OCI-LY7 (cell line): ENCODE measurements at regions not wholly inside any gene's neighbourhood (a gene's known extent, or its start where the extent isn't known, plus 50 kb on each side); places are given as distances from the start of the nearest gene placed in this dataset.

ENCODE experiments used
- BruUV-seq: library from RNA; stranded (reverse); fragments of 400-500 nt; replicated peaks from 2 replicates; lab custom pipeline; 2021; lab: Mats Ljungman, UMichigan
- CTCF ChIA-PET: fragments of 300-600 bp; sonication (Branson Sonifier 250); formaldehyde crosslinking; loops from one replicate; lab custom pipeline; 2022; ENCODE audit warnings: antibody characterized with exemption; ENCODE audit not compliant: unreplicated experiment; lab: Charles Lee
- POLR2A ChIA-PET: fragments of 300-600 bp; sonication (Branson Sonifier 250); formaldehyde crosslinking; loops from one replicate; lab custom pipeline; 2022; ENCODE audit warnings: antibody characterized with exemption; lab: Charles Lee
- DNase-seq: peaks from one replicate; pipeline ENCODE4 v3.0.0-alpha.2; 2015; ENCODE audit warnings: low spot score
- H2AFZ ChIP-seq: fragments of 200-600 bp; sonication (generic), shearing (Covaris generic); 2 replicates; pipeline ENCODE4 v1.6.1; 2014; ENCODE audit warnings: mild to moderate bottlenecking, antibody characterized with exemption, low read length, moderate library complexity
- H3K27ac ChIP-seq: fragments of 200-600 bp; sonication (generic); 2 replicates; pipeline ENCODE4 v1.5.1; 2014; ENCODE audit warnings: mixed run types, low read depth, mild to moderate bottlenecking, moderate library complexity, low read length, inconsistent platforms; ENCODE audit not compliant: poor library complexity, severe bottlenecking
- H3K36me3 ChIP-seq: fragments of 200-600 bp; sonication (generic); 2 replicates; pipeline ENCODE4 v1.6.1; 2014; ENCODE audit warnings: mild to moderate bottlenecking, antibody characterized with exemption, low read length, moderate library complexity, mixed read lengths; ENCODE audit not compliant: insufficient read depth
- H3K4me1 ChIP-seq: fragments of 200-600 bp; sonication (generic); 2 replicates; pipeline ENCODE4 v1.5.1; 2014; ENCODE audit warnings: mild to moderate bottlenecking, low read length; ENCODE audit not compliant: insufficient read depth, poor library complexity, severe bottlenecking
- H3K4me2 ChIP-seq: fragments of 200-600 bp; sonication (generic); 2 replicates; pipeline ENCODE4 v1.6.1; 2014; ENCODE audit warnings: mild to moderate bottlenecking, low read length
- H3K4me3 ChIP-seq: fragments of 200-600 bp; sonication (generic); 2 replicates; pipeline ENCODE4 v1.5.1; 2014; ENCODE audit warnings: mild to moderate bottlenecking, low read depth, low read length; ENCODE audit not compliant: poor library complexity, severe bottlenecking
- H3K79me2 ChIP-seq: fragments of 200-600 bp; sonication (generic); 2 replicates; pipeline ENCODE4 v1.6.1; 2016; ENCODE audit warnings: low read depth, mild to moderate bottlenecking, low read length, moderate library complexity, mixed read lengths; ENCODE audit not compliant: insufficient read depth
- H3K9me2 ChIP-seq: fragments of 200-600 bp; sonication (generic); 2 replicates; pipeline ENCODE4 v1.6.1; 2016; ENCODE audit warnings: mild to moderate bottlenecking, low read length, mixed read lengths; ENCODE audit not compliant: insufficient read depth
- H3K9me3 ChIP-seq: fragments of 200-600 bp; sonication (generic); 2 replicates; pipeline ENCODE4 v1.6.1; 2014; ENCODE audit warnings: mild to moderate bottlenecking, mixed run types, low read length, mixed read lengths
- H4K20me1 ChIP-seq: fragments of 200-600 bp; sonication (generic); 2 replicates; pipeline ENCODE4 v1.6.1; 2014; ENCODE audit warnings: mild to moderate bottlenecking, antibody characterized with exemption, low read length, moderate library complexity, mixed read lengths; ENCODE audit not compliant: insufficient read depth
- CTCF ChIP-seq: fragments of 200-600 bp; sonication (generic); conservative IDR thresholded peaks from 2 replicates; pipeline ENCODE4 v1.5.1; 2014; ENCODE audit warnings: mild to moderate bottlenecking, antibody characterized with exemption, low read length, moderate library complexity, mixed read lengths
- EZH2phosphoT487 ChIP-seq: fragments of 200-600 bp; sonication (generic); IDR thresholded peaks from 2 replicates; pipeline ENCODE4 v1.6.1; 2018; ENCODE audit warnings: low read depth, borderline replicate concordance, mild to moderate bottlenecking, mixed run types, antibody characterized with exemption, low read length, moderate library complexity, mixed read lengths
- intact Hi-C: fragments of 100-400 bp; cut with micrococcal nuclease; formaldehyde crosslinking; loops from one replicate; pipeline ENCODE4 v1.10.0; 2022; ENCODE audit not compliant: unreplicated experiment

- no peaks in the 10 kb centered on the region for H3K9me2 ChIP-seq
- DNase-seq: no peak
- POLR2A ChIA-PET: interaction anchor here (0.5 kb wide), 1 partner anchor 110 kb away, joined by 3 read pairs; no protein-coding TSS in a partner anchor
- CTCF ChIA-PET: no interaction called here
- no peaks in the 10 kb centered on the region for H3K4me1 ChIP-seq
- intact Hi-C loops: no loop called here
- no TSS peak for BruUV-seq
- no peak for TF ChIP-seq CTCF
- no peak for TF ChIP-seq EZH2phosphoT487
- no peak overlapping the region for H3K4me3 ChIP-seq
- no peaks in the 10 kb centered on the region for H3K79me2 ChIP-seq
- no peaks in the 10 kb centered on the region for H3K36me3 ChIP-seq
- no peak overlapping the region for H2AFZ ChIP-seq
- no peaks in the 10 kb centered on the region for H3K9me3 ChIP-seq
- H3K27ac ChIP-seq: no peak overlapping the region
- H3K4me2 ChIP-seq: no peak overlapping the region
- H4K20me1 ChIP-seq: no peaks in the 10 kb centered on the region
Measured at GRCh38 chr20:40314278-40314677, 374.8 kb downstream of the MAFB start.

GRCh38 chr20:40313730-40314129 is 375.3 kb downstream of the MAFB start:
- no peak overlapping the region for H3K4me3 ChIP-seq
- TF ChIP-seq CTCF: no peak
- TF ChIP-seq EZH2phosphoT487: no peak
- POLR2A ChIA-PET: interaction anchor here (0.6 kb wide), 1 partner anchor 552 kb away, joined by 3 read pairs; no protein-coding TSS in a partner anchor

DNA sequence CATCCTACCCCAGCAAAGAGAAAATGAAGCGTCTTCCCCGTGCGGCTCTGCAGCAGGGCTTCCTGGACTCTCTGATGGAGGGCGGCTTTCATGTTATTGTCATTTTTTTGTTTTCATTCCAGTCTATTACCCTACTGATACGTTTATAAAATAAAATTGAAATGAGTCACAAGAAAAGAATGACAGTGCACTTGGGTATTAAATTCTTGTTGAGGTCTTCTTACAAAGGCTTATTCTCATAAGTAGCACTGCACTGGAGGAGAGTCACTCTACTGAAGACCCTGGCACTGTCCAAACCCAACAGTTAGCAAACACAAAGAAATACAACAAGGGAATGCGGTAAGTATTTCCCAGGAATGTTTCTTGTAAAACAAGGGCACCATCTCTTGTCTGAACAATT is 379.3 kb downstream of the MAFB start:
- TF ChIP-seq EZH2phosphoT487 (no peak), CTCF (no peak)
- H3K4me2 ChIP-seq: no peak overlapping the region
- H3K79me2 ChIP-seq: no peaks in the 10 kb centered on the region
- H3K27ac ChIP-seq: no peak overlapping the region
- no peaks in the 10 kb centered on the region for H3K36me3 ChIP-seq
- CTCF ChIA-PET: no interaction called here
- no TSS peak for BruUV-seq
- POLR2A ChIA-PET: no interaction called here
- H4K20me1 ChIP-seq: no peaks in the 10 kb centered on the region
- DNase-seq: no peak
- intact Hi-C loops: no loop called here
- no peaks in the 10 kb centered on the region for H3K9me2 ChIP-seq
- no peaks in the 10 kb centered on the region for H3K9me3 ChIP-seq
- H2AFZ ChIP-seq: no peak overlapping the region
- no peak overlapping the region for H3K4me3 ChIP-seq
- no peaks in the 10 kb centered on the region for H3K4me1 ChIP-seq

More at GRCh38 chr20:40313730-40314129, 375.3 kb downstream of the MAFB start:
- Histone ChIP-seq H4K20me1 (no peaks in the 10 kb centered on the region), H3K9me3 (no peaks in the 10 kb centered on the region), H3K27ac (no peak overlapping the region), H2AFZ (no peak overlapping the region), H3K36me3 (no peaks in the 10 kb centered on the region), H3K4me1 (no peaks in the 10 kb centered on the region), H3K9me2 (no peaks in the 10 kb centered on the region), H3K79me2 (no peaks in the 10 kb centered on the region), H3K4me2 (no peak overlapping the region)
- DNase-seq: no peak
- no TSS peak for BruUV-seq
- CTCF ChIA-PET: no interaction called here
- intact Hi-C loops: no loop called here
